NCI-H526 treated with DMSO at 0.1 percent for 48 hours (cell line): ENCODE measurements at regions not wholly inside any gene's neighbourhood (a gene's known extent, or its start where the extent isn't known, plus 50 kb on each side); places are given as distances from the start of the nearest gene placed in this dataset.
A peak's percentile ranks its signal among the peaks of the same experiment; 100 is the strongest.
"Not testable (repeated sequence)": the region's sequence is repeated elsewhere in the genome, so short reads cannot be mapped to it uniquely, and the experiment has no call there.

Experiments used
- DNase-seq: peaks from one replicate; lab custom pipeline; 2025; lab: John Stamatoyannopoulos, UW

GRCh38 chr1:194069831-194070218 lies 883.4 kb upstream of the B3GALT2 start:
- DNase-seq = no peak

GRCh38 chr1:194069168-194069830 lies 882.9 kb upstream of the B3GALT2 start:
- no peak for DNase-seq

- DNase-seq = no peak
Measured at GRCh38 chr1:194068446-194069167, 882.2 kb upstream of the B3GALT2 start.

GRCh38 chr1:194067772-194068171 lies 881.4 kb upstream of the B3GALT2 start:
- DNase-seq = no peak

GRCh38 chr1:194062962-194063361 lies 876.5 kb upstream of the B3GALT2 start:
- DNase-seq = no peak

GRCh38 chr1:194062526-194062925 lies 876.1 kb upstream of the B3GALT2 start:
- DNase-seq = no peak

- no peak for DNase-seq
Measured at GRCh38 chr1:194060481-194060880, 874.1 kb upstream of the B3GALT2 start.

- DNase-seq = not testable (repeated sequence)
Measured at GRCh38 chr1:194058268-194058667, 871.9 kb upstream of the B3GALT2 start.

- DNase-seq = no peak
Measured at GRCh38 chr1:194056169-194056568, 869.8 kb upstream of the B3GALT2 start.

- DNase-seq = no peak
Measured at GRCh38 chr1:194055536-194055935, 869.1 kb upstream of the B3GALT2 start.

GRCh38 chr1:194052514-194053338 lies 866.3 kb upstream of the B3GALT2 start:
- DNase-seq = no peak

GRCh38 chr1:194047921-194048320 lies 861.5 kb upstream of the B3GALT2 start:
- DNase-seq = no peak

GRCh38 chr1:194047206-194047605 lies 860.8 kb upstream of the B3GALT2 start:
- no peak for DNase-seq

- no peak for DNase-seq
Measured at GRCh38 chr1:194045416-194045815, 859.0 kb upstream of the B3GALT2 start.

- DNase-seq = no peak
Measured at GRCh38 chr1:194044892-194045291, 858.5 kb upstream of the B3GALT2 start.

GRCh38 chr1:194043984-194044755 lies 857.8 kb upstream of the B3GALT2 start:
- DNase-seq = no peak

GRCh38 chr1:194042736-194043135 lies 856.3 kb upstream of the B3GALT2 start:
- DNase-seq = peak; percentile 18

- no peak for DNase-seq
Measured at GRCh38 chr1:194040496-194040895, 854.1 kb upstream of the B3GALT2 start.

GRCh38 chr1:194039578-194039977 lies 853.2 kb upstream of the B3GALT2 start:
- no peak for DNase-seq

GRCh38 chr1:194033646-194034045 lies 847.2 kb upstream of the B3GALT2 start:
- DNase-seq = no peak

- DNase-seq = no peak
Measured at GRCh38 chr1:194028002-194028401, 841.6 kb upstream of the B3GALT2 start.

- DNase-seq = no peak
Measured at GRCh38 chr1:194026422-194026821, 840.0 kb upstream of the B3GALT2 start.
